ENCODE measurements at regions not wholly inside any gene's neighbourhood (a gene's known extent, or its start where the extent isn't known, plus 50 kb on each side); places are given as distances from the start of the nearest gene placed in this dataset.

DNA sequence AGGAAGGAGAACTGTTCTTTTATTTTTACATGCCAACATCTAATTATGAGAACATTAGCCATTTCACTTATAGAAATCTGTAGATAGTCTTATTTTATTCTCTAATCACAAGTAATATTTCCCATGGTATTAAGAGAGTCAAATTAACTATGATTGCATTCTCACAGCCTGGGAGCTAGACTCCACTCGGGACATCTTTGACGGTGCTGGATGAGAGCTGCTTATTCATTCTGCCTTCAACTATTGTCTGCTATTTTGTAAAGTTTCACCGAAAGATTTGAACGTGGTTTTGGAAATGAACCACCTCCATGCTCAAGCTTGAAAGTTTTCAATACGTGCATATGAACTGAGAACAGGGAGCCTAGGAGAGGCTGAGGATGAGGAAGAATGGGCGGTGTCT lies 264.3 kb upstream of the KLF6 start:
- H3K36me3 ChIP-seq (ENCODE audit: insufficient read depth, low read length), result no peaks in the 10 kb centered on the region
- H3K9me3 ChIP-seq (ENCODE audit: insufficient read depth, low read depth, low read length), result no peaks in the 10 kb centered on the region
- H3K9ac ChIP-seq (ENCODE audit: low read length), result no peak overlapping the region
- H4K20me1 ChIP-seq (ENCODE audit: insufficient read depth, low read length), result no peaks in the 10 kb centered on the region
- H3K79me2 ChIP-seq (ENCODE audit: insufficient read depth, low read length), result no peaks in the 10 kb centered on the region
- no peaks in the 10 kb centered on the region for H3K4me1 ChIP-seq (ENCODE audit: insufficient read depth, low read length)
- DNase-seq (ENCODE audit: low read depth), result no peak
- FAIRE-seq, result no peak
- no peak overlapping the region for H3K4me3 ChIP-seq (ENCODE audit: insufficient read depth, low read depth, low read length)
- H3K27me3 Mint-ChIP-seq (ENCODE audit: low read depth, unreplicated experiment), result no peaks in the 10 kb centered on the region
- H3K9me3 Mint-ChIP-seq (ENCODE audit: unreplicated experiment), result peaks cover 3% of the 10 kb centered on the region
- H3K4me1 Mint-ChIP-seq (ENCODE audit: low read depth, unreplicated experiment), result no peaks in the 10 kb centered on the region
- no peak overlapping the region for H3K27ac ChIP-seq (ENCODE audit: low read depth, low read length)
- no peaks in the 10 kb centered on the region for H3K27me3 ChIP-seq (ENCODE audit: insufficient read depth, low read length)
- no peak overlapping the region for H3K4me3 Mint-ChIP-seq (ENCODE audit: unreplicated experiment)
- H3K27ac Mint-ChIP-seq (ENCODE audit: unreplicated experiment), result no peak overlapping the region
- H3K4me2 ChIP-seq (ENCODE audit: low read length), result no peak overlapping the region
- no peaks in the 10 kb centered on the region for H3K36me3 Mint-ChIP-seq (ENCODE audit: low read depth, unreplicated experiment)
- no peak overlapping the region for H2AFZ ChIP-seq (ENCODE audit: low read depth, low read length)
- TF ChIP-seq EZH2 (IDR thresholded peaks at IDR 0.05; ENCODE audit: insufficient read depth, low read length), result no peak
- TF ChIP-seq, protein P1, sequence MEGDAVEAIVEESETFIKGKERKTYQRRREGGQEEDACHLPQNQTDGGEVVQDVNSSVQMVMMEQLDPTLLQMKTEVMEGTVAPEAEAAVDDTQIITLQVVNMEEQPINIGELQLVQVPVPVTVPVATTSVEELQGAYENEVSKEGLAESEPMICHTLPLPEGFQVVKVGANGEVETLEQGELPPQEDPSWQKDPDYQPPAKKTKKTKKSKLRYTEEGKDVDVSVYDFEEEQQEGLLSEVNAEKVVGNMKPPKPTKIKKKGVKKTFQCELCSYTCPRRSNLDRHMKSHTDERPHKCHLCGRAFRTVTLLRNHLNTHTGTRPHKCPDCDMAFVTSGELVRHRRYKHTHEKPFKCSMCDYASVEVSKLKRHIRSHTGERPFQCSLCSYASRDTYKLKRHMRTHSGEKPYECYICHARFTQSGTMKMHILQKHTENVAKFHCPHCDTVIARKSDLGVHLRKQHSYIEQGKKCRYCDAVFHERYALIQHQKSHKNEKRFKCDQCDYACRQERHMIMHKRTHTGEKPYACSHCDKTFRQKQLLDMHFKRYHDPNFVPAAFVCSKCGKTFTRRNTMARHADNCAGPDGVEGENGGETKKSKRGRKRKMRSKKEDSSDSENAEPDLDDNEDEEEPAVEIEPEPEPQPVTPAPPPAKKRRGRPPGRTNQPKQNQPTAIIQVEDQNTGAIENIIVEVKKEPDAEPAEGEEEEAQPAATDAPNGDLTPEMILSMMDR (IDR thresholded peaks at IDR 0.05; ENCODE audit: insufficient read depth, low read depth, low read length), result no peak

DNA sequence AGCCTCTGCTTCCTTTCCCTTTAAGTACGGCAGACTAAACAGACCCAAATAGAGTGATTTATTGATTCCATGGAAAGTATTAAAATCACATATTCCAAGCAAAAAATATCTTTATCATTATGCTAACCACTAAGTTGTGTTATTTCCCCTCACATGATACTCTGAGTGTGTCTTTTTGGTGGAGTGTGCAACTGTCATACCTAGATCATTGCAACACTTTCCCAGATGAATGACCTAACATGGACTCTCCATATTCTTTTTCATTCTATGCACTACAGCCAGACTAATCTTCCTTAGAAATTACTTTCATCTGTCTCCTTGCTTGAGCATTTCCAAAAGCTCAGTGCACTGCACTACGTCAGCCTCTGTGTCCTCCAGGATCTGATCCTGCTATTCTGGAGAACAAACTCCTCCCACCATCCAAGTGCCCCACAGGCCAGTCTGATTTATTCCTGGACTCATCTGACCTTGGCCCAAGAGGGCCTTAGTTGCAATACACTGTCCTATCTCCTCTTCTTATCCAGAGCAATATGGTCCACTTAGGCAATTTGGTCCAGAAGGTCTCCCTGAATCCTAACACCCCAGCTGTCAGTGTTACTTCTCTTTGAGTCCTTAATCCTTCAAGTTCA lies 263.3 kb upstream of the KLF6 start:
- no peak overlapping the region for H3K4me3 ChIP-seq (ENCODE audit: insufficient read depth, low read depth, low read length)
- no peak overlapping the region for H3K9ac ChIP-seq (ENCODE audit: low read length)
- H2AFZ ChIP-seq (ENCODE audit: low read depth, low read length), result no peak overlapping the region
- DNase-seq (ENCODE audit: low read depth) (no peak), FAIRE-seq (no peak)
- no peaks in the 10 kb centered on the region for H3K36me3 Mint-ChIP-seq (ENCODE audit: low read depth, unreplicated experiment)
- no peaks in the 10 kb centered on the region for H3K27me3 Mint-ChIP-seq (ENCODE audit: low read depth, unreplicated experiment)
- no peaks in the 10 kb centered on the region for H3K79me2 ChIP-seq (ENCODE audit: insufficient read depth, low read length)
- H3K9me3 ChIP-seq (ENCODE audit: insufficient read depth, low read depth, low read length), result no peaks in the 10 kb centered on the region
- no peak overlapping the region for H3K27ac Mint-ChIP-seq (ENCODE audit: unreplicated experiment)
- no peak overlapping the region for H3K4me3 Mint-ChIP-seq (ENCODE audit: unreplicated experiment)
- no peaks in the 10 kb centered on the region for H3K27me3 ChIP-seq (ENCODE audit: insufficient read depth, low read length)
- no peak overlapping the region for H3K4me2 ChIP-seq (ENCODE audit: low read length)
- no peaks in the 10 kb centered on the region for H3K4me1 ChIP-seq (ENCODE audit: insufficient read depth, low read length)
- no peaks in the 10 kb centered on the region for H3K36me3 ChIP-seq (ENCODE audit: insufficient read depth, low read length)
- no peaks in the 10 kb centered on the region for H3K4me1 Mint-ChIP-seq (ENCODE audit: low read depth, unreplicated experiment)
- peaks cover 3% of the 10 kb centered on the region for H3K9me3 Mint-ChIP-seq (ENCODE audit: unreplicated experiment)
- H3K27ac ChIP-seq (ENCODE audit: low read depth, low read length), result no peak overlapping the region
- no peaks in the 10 kb centered on the region for H4K20me1 ChIP-seq (ENCODE audit: insufficient read depth, low read length)
- TF ChIP-seq, protein P1 (IDR thresholded peaks at IDR 0.05; ENCODE audit: insufficient read depth, low read depth, low read length), result no peak
- TF ChIP-seq EZH2 (IDR thresholded peaks at IDR 0.05; ENCODE audit: insufficient read depth, low read length), result no peak

DNA sequence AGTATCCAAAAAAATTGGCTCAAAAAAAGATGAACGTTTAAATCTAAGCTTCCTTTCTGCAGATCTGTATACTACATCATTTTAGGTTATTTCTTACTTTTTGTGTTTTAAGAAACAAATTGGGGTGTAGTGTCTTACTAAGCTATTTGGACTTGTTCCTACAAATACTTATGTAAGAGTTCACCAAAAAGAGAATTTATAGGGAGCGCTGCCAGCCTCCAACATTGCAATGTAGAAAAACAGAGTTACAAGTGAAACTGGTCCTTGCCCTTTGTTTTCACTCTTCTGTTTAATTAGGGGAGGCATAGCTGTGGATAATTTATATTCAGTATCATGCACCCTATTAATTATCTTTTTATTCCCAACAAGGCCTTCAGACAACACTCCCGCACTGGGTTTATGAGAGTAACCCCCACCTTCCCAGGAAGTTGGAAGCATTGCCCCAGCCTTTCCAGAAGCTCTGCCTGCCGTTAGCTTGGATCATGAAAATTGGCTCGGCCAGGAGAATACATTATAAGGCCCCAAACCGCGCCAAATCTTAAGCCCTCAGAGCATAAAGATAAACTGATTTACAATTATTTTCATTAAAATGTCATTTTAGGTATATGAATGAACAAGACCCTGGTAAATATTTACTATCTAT lies 261.8 kb upstream of the KLF6 start:
- DNase-seq (ENCODE audit: low read depth) (no peak), FAIRE-seq (no peak)
- H3K27me3 Mint-ChIP-seq (ENCODE audit: low read depth, unreplicated experiment), result no peaks in the 10 kb centered on the region
- H3K4me3 Mint-ChIP-seq (ENCODE audit: unreplicated experiment), result no peak overlapping the region
- H3K36me3 Mint-ChIP-seq (ENCODE audit: low read depth, unreplicated experiment), result no peaks in the 10 kb centered on the region
- H3K4me2 ChIP-seq (ENCODE audit: low read length), result no peak overlapping the region
- H3K27ac ChIP-seq (ENCODE audit: low read depth, low read length), result no peak overlapping the region
- H3K4me1 Mint-ChIP-seq (ENCODE audit: low read depth, unreplicated experiment), result no peaks in the 10 kb centered on the region
- no peak overlapping the region for H3K9ac ChIP-seq (ENCODE audit: low read length)
- no peak overlapping the region for H3K27ac Mint-ChIP-seq (ENCODE audit: unreplicated experiment)
- peaks cover 7% of the 10 kb centered on the region for H3K9me3 Mint-ChIP-seq (ENCODE audit: unreplicated experiment)
- H3K4me1 ChIP-seq (ENCODE audit: insufficient read depth, low read length), result no peaks in the 10 kb centered on the region
- TF ChIP-seq, protein P1 (IDR thresholded peaks at IDR 0.05; ENCODE audit: insufficient read depth, low read depth, low read length), result no peak
- no peak for TF ChIP-seq EZH2 (IDR thresholded peaks at IDR 0.05; ENCODE audit: insufficient read depth, low read length)
- H2AFZ ChIP-seq (ENCODE audit: low read depth, low read length), result no peak overlapping the region
- H3K36me3 ChIP-seq (ENCODE audit: insufficient read depth, low read length), result no peaks in the 10 kb centered on the region
- no peaks in the 10 kb centered on the region for H3K27me3 ChIP-seq (ENCODE audit: insufficient read depth, low read length)
- no peaks in the 10 kb centered on the region for H3K79me2 ChIP-seq (ENCODE audit: insufficient read depth, low read length)
- H4K20me1 ChIP-seq (ENCODE audit: insufficient read depth, low read length), result no peaks in the 10 kb centered on the region
- peaks cover 3% of the 10 kb centered on the region for H3K9me3 ChIP-seq (ENCODE audit: insufficient read depth, low read depth, low read length)
- H3K4me3 ChIP-seq (ENCODE audit: insufficient read depth, low read depth, low read length), result no peak overlapping the region
